ENCODE measurements at regions not wholly inside any gene's neighbourhood (a gene's known extent, or its start where the extent isn't known, plus 50 kb on each side); places are given as distances from the start of the nearest gene placed in this dataset.
A peak's percentile ranks its signal among the peaks of the same experiment; 100 is the strongest.
"Not testable (repeated sequence)": the region's sequence is repeated elsewhere in the genome, so short reads cannot be mapped to it uniquely, and the experiment has no call there.

DNA sequence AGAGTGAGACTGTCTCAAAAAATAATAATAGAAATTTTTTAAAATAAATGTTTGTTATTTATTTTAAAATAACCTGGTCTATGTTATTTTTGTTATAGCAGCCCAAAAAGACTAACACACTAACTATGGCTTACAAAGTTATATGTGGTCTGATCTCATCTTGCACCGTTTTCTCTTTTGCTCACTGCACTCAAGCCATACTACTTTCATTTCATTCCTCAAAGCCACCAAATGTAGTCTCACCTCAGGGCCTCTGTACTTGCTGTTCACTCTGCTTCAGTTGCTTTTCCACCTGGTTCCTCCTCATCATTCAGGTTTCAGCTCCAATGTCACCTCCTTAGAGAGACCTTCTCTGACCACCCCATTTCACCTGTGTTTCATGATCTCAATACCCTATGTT lies 55.2 kb upstream of the MDM1 start:
- Histone ChIP-seq H3K9me3 (no peaks in the 10 kb centered on the region; the same call in 1 of the 2 replicates), H3K4me3 (no peak overlapping the region), H3K36me3 (no peaks in the 10 kb centered on the region), H3K27me3 (no peaks in the 10 kb centered on the region; the same call in 1 of the 2 replicates)
- DNase-seq: no peak

GRCh38 chr12:68389305-68389704 lies 57.1 kb upstream of the MDM1 start:
- DNase-seq: no peak
- H3K9me3 ChIP-seq: no peaks in the 10 kb centered on the region; the same call in 1 of the 2 replicates
- no peak overlapping the region for H3K4me3 ChIP-seq
- no peaks in the 10 kb centered on the region; the same call in 1 of the 2 replicates for H3K27me3 ChIP-seq
- no peaks in the 10 kb centered on the region for H3K36me3 ChIP-seq

GRCh38 chr12:68391937-68392336 lies 59.8 kb upstream of the MDM1 start:
- no peak for DNase-seq
- Histone ChIP-seq H3K9me3 (no peaks in the 10 kb centered on the region; the same call in 1 of the 2 replicates), H3K36me3 (no peaks in the 10 kb centered on the region), H3K4me3 (no peak overlapping the region), H3K27me3 (no peaks in the 10 kb centered on the region)

GRCh38 chr12:68392376-68392775 lies 60.2 kb upstream of the MDM1 start:
- H3K27me3 ChIP-seq: no peaks in the 10 kb centered on the region
- DNase-seq: no peak

GRCh38 chr12:68393417-68393816 lies 61.3 kb upstream of the MDM1 start:
- DNase-seq: no peak
- no peak overlapping the region for H3K4me3 ChIP-seq
- H3K27me3 ChIP-seq: no peaks in the 10 kb centered on the region

More at GRCh38 chr12:68392376-68392775, 60.2 kb upstream of the MDM1 start:
- Histone ChIP-seq H3K4me3 (no peak overlapping the region), H3K9me3 (no peaks in the 10 kb centered on the region; the same call in 1 of the 2 replicates), H3K36me3 (no peaks in the 10 kb centered on the region)

DNA sequence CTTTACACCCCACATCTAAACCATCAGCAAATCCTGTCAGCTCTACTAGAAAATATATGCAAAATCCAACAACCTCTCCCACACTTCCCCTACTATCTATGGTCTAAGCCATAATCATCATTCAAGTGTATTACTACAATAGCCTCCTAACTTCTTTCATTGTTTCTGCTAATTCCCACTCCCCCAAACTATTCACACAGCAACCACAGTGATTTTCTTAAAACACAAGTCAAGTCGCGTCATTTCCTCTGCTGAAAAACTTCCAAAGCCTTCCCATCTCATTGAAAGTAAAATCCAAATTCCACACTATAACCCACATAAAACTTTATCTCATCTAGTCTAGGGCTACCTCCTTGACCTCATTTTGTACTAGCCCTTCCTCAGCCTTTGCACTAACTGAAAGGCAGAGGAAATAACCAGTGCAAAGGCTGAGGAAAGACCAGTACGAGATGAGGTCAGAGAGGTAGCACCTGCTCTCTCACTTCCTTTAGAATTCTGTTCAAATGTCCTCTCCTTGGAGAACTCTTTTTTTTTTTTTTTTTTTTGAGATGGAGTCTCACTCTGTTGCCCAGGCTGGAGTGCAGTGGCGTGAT lies 65.5 kb upstream of the MDM1 start:
- Histone ChIP-seq H3K36me3 (no peaks in the 10 kb centered on the region), H3K4me3 (no peak overlapping the region), H3K9me3 (no peaks in the 10 kb centered on the region), H3K27me3 (no peaks in the 10 kb centered on the region)
- no peak for DNase-seq

More at GRCh38 chr12:68393417-68393816, 61.3 kb upstream of the MDM1 start:
- Histone ChIP-seq H3K9me3 (no peaks in the 10 kb centered on the region; the same call in 1 of the 2 replicates), H3K36me3 (no peaks in the 10 kb centered on the region)

- not testable (repeated sequence) for DNase-seq, H3K36me3 ChIP-seq, H3K4me3 ChIP-seq, H3K9me3 ChIP-seq, H3K27me3 ChIP-seq
These were observed 66.5 kb upstream of the MDM1 start for GRCh38 chr12:68398689-68399088.

DNA sequence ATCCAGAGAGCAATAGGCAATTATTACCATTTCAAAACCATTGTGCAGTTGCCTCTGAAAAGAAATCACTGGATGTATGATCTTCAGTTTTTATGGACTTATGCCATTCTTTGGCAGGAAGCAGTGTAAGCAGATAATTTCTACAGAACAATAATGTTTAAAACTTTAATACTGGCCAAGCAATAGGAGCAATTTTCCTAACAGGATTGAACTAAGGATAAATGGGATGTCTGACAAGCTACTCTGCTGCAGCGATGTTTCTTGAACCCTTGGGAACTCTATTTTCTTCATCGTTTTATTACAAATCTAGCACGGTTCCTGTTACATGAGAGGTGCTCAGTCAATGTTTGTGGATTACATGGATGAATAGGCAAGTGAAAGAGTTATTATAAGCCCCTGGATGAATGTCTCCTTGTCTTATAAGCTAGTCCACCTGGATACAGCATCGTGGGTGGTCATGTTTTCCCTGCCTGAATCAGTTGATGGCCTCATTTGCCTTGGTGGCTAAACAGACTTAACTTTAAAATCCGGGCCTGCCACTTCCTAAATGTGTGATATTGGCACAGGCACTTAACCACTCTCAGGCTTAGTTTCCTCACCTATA lies 68.2 kb upstream of the MDM1 start:
- no peaks in the 10 kb centered on the region for H3K9me3 ChIP-seq
- H3K27me3 ChIP-seq: no peaks in the 10 kb centered on the region
- H3K4me3 ChIP-seq: no peak overlapping the region
- no peak for DNase-seq
- no peaks in the 10 kb centered on the region for H3K36me3 ChIP-seq

DNA sequence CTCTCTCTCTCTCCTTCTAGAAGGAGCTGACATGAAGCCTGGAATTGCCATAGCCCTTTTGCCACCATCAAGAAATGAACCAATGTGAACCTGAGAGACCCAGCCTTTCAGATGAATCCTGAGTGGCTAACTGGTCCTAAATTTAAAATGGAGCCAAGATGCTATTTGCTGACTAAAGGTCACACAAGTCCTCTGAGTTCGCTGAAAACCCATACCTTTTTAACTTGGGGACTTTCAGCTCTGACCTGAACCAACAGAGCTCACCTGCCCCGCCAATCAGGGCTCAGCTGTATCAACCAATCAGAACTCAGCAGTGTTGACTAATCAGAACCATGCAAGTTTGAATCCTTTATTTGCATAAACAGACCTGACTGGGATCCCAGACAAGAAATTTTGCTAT lies 70.3 kb upstream of the MDM1 start:
- no peak overlapping the region for H3K4me3 ChIP-seq
- no peak for DNase-seq

DNA sequence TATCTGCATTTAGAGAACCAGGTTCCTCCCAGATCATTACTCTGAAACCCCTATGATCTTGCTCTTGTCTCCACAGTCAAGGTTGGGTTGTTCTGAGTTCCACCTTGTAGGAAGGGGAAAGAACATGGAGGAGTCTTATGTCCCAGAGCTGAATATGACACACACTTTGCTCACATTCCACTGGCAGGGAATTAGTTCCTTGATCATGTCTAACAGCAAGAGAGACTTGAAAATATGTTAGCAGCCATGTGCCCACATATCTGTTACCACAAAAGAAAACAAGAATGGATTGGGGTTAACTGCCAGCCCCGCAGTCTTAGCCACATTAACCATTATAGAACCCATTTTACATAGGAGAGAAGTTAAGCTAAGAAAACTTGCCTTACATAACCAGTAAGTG lies 71.1 kb upstream of the MDM1 start:
- no peak for DNase-seq
- Histone ChIP-seq H3K36me3 (no peaks in the 10 kb centered on the region), H3K27me3 (no peaks in the 10 kb centered on the region), H3K9me3 (no peaks in the 10 kb centered on the region), H3K4me3 (no peak overlapping the region)

More for the DNA sequence above, 70.3 kb upstream of the MDM1 start:
- no peaks in the 10 kb centered on the region for H3K27me3 ChIP-seq
- H3K9me3 ChIP-seq: no peaks in the 10 kb centered on the region
- no peaks in the 10 kb centered on the region for H3K36me3 ChIP-seq

DNA sequence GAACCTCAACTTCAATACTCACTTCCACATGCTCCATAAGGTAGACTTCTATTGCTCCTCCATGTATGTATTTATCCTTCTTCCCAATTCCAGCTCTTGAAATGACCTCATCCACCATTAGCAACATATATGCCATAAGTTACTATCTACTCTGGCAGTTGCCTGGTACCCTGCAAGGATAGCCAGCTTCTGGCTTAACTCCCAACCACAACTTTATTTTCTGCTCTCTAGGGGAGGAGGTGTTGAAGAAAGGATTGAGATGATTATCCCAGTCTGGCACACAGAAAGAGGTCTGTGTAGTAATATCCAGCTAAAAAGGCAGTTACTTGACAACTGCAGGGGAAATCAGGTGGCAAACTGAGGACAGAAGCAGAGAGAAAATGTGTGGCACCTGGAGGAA lies 71.5 kb upstream of the MDM1 start:
- DNase-seq: peak; percentile 42
- Histone ChIP-seq H3K36me3 (no peaks in the 10 kb centered on the region), H3K4me3 (no peak overlapping the region), H3K27me3 (no peaks in the 10 kb centered on the region), H3K9me3 (no peaks in the 10 kb centered on the region)

- H3K9me3 ChIP-seq: no peaks in the 10 kb centered on the region
- no peaks in the 10 kb centered on the region for H3K36me3 ChIP-seq
- no peaks in the 10 kb centered on the region for H3K27me3 ChIP-seq
- DNase-seq: no peak
- H3K4me3 ChIP-seq: no peak overlapping the region
These were observed 73.2 kb upstream of the MDM1 start for GRCh38 chr12:68405343-68405781.

- H3K36me3 ChIP-seq: no peaks in the 10 kb centered on the region
- H3K9me3 ChIP-seq: no peaks in the 10 kb centered on the region
- no peak overlapping the region for H3K4me3 ChIP-seq
- no peaks in the 10 kb centered on the region for H3K27me3 ChIP-seq
- peak; percentile 89 for DNase-seq
These were observed 74.0 kb upstream of the MDM1 start for GRCh38 chr12:68406134-68406576.

GRCh38 chr12:68406911-68407310 lies 74.7 kb upstream of the MDM1 start:
- H3K9me3 ChIP-seq: no peaks in the 10 kb centered on the region
- no peak for DNase-seq
- H3K4me3 ChIP-seq: no peak overlapping the region
- H3K27me3 ChIP-seq: no peaks in the 10 kb centered on the region
- no peaks in the 10 kb centered on the region for H3K36me3 ChIP-seq

- H3K27me3 ChIP-seq: no peaks in the 10 kb centered on the region
- DNase-seq: no peak
- H3K4me3 ChIP-seq: no peak overlapping the region
- no peaks in the 10 kb centered on the region for H3K36me3 ChIP-seq
- no peaks in the 10 kb centered on the region for H3K9me3 ChIP-seq
These were observed 78.0 kb upstream of the MDM1 start for GRCh38 chr12:68410018-68410660.

GRCh38 chr12:68411371-68411770 lies 79.2 kb upstream of the MDM1 start:
- H3K27me3 ChIP-seq: no peaks in the 10 kb centered on the region
- no peaks in the 10 kb centered on the region for H3K36me3 ChIP-seq
- no peak overlapping the region for H3K4me3 ChIP-seq
- no peak for DNase-seq
- no peaks in the 10 kb centered on the region for H3K9me3 ChIP-seq

DNA sequence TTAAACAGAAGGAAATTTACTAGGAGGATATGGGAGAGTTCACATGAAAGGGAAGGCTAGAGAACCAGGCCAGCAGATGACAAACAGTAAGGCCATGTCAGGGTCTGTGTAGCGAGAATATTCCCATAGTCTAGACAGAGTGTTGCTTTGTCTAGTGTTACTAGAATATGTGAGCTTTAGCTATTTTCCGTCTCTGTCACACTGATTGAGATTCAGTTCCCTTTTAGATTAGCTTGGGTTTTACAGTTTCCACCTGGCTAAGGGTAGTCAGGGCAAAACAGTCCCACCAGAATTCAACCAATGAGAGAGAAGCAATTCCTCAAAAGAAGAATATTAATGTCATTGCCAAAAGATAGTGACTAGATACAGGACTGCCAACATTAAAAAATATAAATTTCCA lies 82.8 kb upstream of the MDM1 start:
- no peak for DNase-seq
- H3K36me3 ChIP-seq: no peaks in the 10 kb centered on the region
- no peaks in the 10 kb centered on the region for H3K9me3 ChIP-seq
- H3K4me3 ChIP-seq: no peak overlapping the region
- H3K27me3 ChIP-seq: no peaks in the 10 kb centered on the region

- Histone ChIP-seq H3K36me3 (no peaks in the 10 kb centered on the region), H3K4me3 (no peak overlapping the region), H3K9me3 (no peaks in the 10 kb centered on the region), H3K27me3 (no peaks in the 10 kb centered on the region)
- no peak for DNase-seq
These were observed 84.2 kb upstream of the MDM1 start for GRCh38 chr12:68416350-68416749.
